ENCODE measurements at regions not wholly inside any gene's neighbourhood (a gene's known extent, or its start where the extent isn't known, plus 50 kb on each side); places are given as distances from the start of the nearest gene placed in this dataset.

GRCh38 chr3:106157411-106157810, 288.6 kb upstream of the CBLB start:
- H3K27ac ChIP-seq, result no peak overlapping the region
- no peak overlapping the region for H3K4me3 ChIP-seq
- no peak for TF ChIP-seq CTCF (IDR thresholded peaks at IDR 0.05)
- no peak for DNase-seq (ENCODE audit: low spot score)

GRCh38 chr3:106160396-106160795, 291.6 kb upstream of the CBLB start:
- no peak for TF ChIP-seq CTCF (IDR thresholded peaks at IDR 0.05)
- no peak overlapping the region for H3K27ac ChIP-seq
- DNase-seq (ENCODE audit: low spot score), result no peak
- H3K4me3 ChIP-seq, result no peak overlapping the region

GRCh38 chr3:106161246-106161645, 292.4 kb upstream of the CBLB start:
- Histone ChIP-seq H3K4me3 (no peak overlapping the region), H3K27ac (no peak overlapping the region)
- TF ChIP-seq CTCF (IDR thresholded peaks at IDR 0.05), result no peak
- no peak for DNase-seq (ENCODE audit: low spot score)

GRCh38 chr3:106167728-106168127, 298.9 kb upstream of the CBLB start:
- H3K27ac ChIP-seq, result no peak overlapping the region
- TF ChIP-seq CTCF (IDR thresholded peaks at IDR 0.05), result no peak
- H3K4me3 ChIP-seq, result no peak overlapping the region
- no peak for DNase-seq (ENCODE audit: low spot score)

- Histone ChIP-seq H3K27ac (no peak overlapping the region), H3K4me3 (no peak overlapping the region)
- TF ChIP-seq CTCF (IDR thresholded peaks at IDR 0.05), result no peak
- DNase-seq (ENCODE audit: low spot score), result no peak
Measured at GRCh38 chr3:106168962-106169750, 300.3 kb upstream of the CBLB start.

- no peak for DNase-seq (ENCODE audit: low spot score)
- no peak overlapping the region for H3K27ac ChIP-seq
- H3K4me3 ChIP-seq, result no peak overlapping the region
- no peak for TF ChIP-seq CTCF (IDR thresholded peaks at IDR 0.05)
Measured at GRCh38 chr3:106170636-106171035, 301.8 kb upstream of the CBLB start.

- Histone ChIP-seq H3K4me3 (no peak overlapping the region), H3K27ac (no peak overlapping the region)
- DNase-seq (ENCODE audit: low spot score), result no peak
- no peak for TF ChIP-seq CTCF (IDR thresholded peaks at IDR 0.05)
Measured at GRCh38 chr3:106172101-106172500, 303.3 kb upstream of the CBLB start.
